GM19240 (cell line): ENCODE measurements at regions not wholly inside any gene's neighbourhood (a gene's known extent, or its start where the extent isn't known, plus 50 kb on each side); places are given as distances from the start of the nearest gene placed in this dataset.

ENCODE experiments used
- DNase-seq: peaks from one replicate; pipeline ENCODE4 v3.0.0; 2011; ENCODE audit warnings: low spot score; ENCODE audit not compliant: insufficient read length

GRCh38 chr5:97400537-97400936 is 217.5 kb upstream of the RIOK2 start:
- DNase-seq, result no peak

- no peak for DNase-seq
Observed at GRCh38 chr5:97405941-97406340, 222.9 kb upstream of the RIOK2 start.

GRCh38 chr5:97406946-97407676 is 224.1 kb upstream of the RIOK2 start:
- DNase-seq, result no peak

GRCh38 chr5:97408331-97408730 is 225.3 kb upstream of the RIOK2 start:
- DNase-seq, result no peak

GRCh38 chr5:97412959-97413358 is 229.9 kb upstream of the RIOK2 start:
- DNase-seq, result no peak

GRCh38 chr5:97417986-97418385 is 234.9 kb upstream of the RIOK2 start:
- DNase-seq, result no peak

DNA sequence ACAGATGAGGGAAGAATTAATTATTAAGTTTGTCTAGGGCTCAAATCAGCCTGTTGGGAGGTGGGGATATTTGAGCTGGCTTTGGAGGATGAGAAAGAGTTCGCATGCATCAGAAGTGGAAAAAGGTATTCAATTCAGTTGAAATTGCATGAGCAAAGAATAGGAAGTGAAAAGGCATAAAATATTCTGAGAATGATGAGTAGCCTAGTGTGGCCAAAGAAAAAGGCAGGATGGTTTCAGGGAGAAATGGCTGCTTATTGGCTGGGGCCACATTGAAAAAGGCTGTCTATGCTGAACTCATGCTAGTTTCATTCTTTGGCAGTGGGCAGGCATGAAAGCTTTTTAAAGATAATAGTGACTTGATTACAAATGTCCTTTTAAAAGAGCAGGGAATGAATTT is 235.4 kb upstream of the RIOK2 start:
- no peak for DNase-seq

GRCh38 chr5:97420646-97421045 is 237.6 kb upstream of the RIOK2 start:
- no peak for DNase-seq

- no peak for DNase-seq
Observed at GRCh38 chr5:97422678-97423077, 239.6 kb upstream of the RIOK2 start.

DNA sequence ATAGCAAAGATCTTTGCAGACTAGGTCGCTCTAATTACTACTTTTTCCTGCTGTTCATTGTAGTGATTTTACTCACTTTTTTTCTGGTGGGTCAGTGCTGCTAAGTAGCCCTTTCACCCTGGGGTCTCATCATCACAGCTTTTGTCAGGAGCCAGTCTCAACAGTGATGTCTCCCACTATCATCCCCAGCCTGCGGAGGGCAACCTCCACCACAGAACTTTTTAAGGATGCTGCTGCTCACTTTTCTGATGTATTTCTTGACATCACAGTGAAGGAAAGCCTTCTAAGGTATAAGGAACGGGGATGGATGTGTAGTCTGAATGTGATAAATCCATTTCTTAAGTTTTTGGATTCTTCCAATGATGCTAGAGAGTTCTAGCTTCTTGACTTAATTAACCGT is 242.5 kb upstream of the RIOK2 start:
- DNase-seq, result no peak

- DNase-seq, result no peak
Observed at GRCh38 chr5:97427235-97427634, 244.2 kb upstream of the RIOK2 start.

- DNase-seq, result no peak
Observed at GRCh38 chr5:97434021-97434420, 251.0 kb upstream of the RIOK2 start.

DNA sequence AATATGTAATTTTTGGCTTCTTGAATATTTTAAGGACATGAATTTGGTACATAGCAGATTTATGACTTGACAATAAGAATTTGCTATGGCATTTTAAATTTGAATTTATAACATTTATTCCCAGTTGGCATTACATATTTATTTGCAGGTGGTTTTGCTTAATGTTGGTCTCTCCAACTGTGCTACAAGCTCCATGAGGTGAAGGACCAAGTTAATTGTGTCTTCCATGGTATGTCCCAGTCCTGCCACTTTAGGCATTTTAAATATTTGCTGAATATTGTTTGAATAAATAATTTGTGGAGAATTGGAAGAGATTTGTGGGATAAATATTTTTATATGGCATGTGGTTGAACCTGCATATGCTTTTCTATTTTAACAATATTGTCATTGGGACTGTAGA is 253.4 kb upstream of the RIOK2 start:
- DNase-seq, result no peak

GRCh38 chr5:97443740-97444139 is 260.7 kb upstream of the RIOK2 start:
- DNase-seq, result no peak

GRCh38 chr5:97449172-97449571 is 266.1 kb upstream of the RIOK2 start:
- no peak for DNase-seq

DNA sequence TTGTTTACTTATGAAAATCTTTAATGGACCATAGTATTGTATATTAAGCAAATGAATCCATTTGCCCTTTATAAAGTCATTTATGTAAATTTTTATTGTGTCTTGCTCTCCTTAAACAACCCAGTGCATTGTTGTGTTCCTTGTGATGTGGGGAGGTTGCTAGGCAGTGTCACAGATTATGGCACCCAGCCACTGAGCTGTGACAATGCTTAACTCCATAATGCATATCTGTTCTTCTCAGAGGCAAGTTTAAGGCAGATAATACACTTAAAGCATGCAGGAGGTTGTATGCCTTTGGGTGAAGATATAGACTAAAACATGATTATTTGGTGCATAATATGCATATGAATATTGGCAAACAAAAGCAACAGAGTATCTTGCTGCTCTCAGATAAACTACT is 269.6 kb upstream of the RIOK2 start:
- DNase-seq, result no peak

DNA sequence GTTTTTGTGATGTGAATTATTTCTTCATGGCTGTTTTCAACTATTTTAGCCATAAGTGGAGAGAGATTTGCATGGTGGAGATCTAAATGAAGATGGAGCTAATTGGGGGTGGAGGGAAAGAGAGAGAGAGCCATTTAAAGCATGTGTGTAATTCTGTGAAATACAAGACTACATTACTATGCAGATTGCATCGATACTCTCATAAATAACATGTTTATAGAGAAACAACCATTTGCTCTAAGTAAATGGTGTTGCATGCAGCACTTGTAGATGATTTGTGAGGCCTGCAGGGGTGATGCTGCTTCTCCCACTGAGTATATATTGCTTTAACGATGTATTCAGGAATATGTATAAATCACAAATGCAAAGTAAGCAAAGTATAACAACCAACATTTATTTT is 270.2 kb upstream of the RIOK2 start:
- no peak for DNase-seq

GRCh38 chr5:97454015-97454414 is 271.0 kb upstream of the RIOK2 start:
- DNase-seq, result no peak

GRCh38 chr5:97455996-97456395 is 272.9 kb upstream of the RIOK2 start:
- DNase-seq, result no peak

GRCh38 chr5:97458851-97459250 is 275.8 kb upstream of the RIOK2 start:
- DNase-seq, result no peak

- DNase-seq, result no peak
Observed at GRCh38 chr5:97471951-97472350, 288.9 kb upstream of the RIOK2 start.

DNA sequence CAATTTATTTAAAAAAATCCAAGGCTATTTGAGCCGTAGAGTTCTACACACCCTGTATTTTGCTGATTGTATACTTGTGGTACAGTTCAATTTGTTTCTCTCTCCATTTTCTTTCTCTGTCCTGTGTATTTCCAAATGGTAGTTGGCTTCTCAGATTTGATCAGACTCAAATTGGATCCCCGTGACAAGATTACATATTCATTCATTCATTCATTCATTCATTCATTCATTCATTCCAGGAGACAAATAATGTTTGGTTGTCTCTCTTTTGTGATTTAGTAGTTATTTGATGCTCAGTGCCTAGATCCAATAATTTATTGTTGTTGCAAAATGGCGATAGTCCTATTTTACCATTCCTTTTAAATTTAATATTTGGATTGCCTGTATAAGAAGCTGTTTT is 292.8 kb upstream of the RIOK2 start:
- no peak for DNase-seq

GRCh38 chr5:97476852-97477534 is 293.9 kb upstream of the RIOK2 start:
- DNase-seq, result no peak
